ENCODE measurements at regions not wholly inside any gene's neighbourhood (a gene's known extent, or its start where the extent isn't known, plus 50 kb on each side); places are given as distances from the start of the nearest gene placed in this dataset.

GRCh38 chr16:73251608-73252007, 203.7 kb upstream of the ZFHX3 start:
- TF ChIP-seq, protein P1, sequence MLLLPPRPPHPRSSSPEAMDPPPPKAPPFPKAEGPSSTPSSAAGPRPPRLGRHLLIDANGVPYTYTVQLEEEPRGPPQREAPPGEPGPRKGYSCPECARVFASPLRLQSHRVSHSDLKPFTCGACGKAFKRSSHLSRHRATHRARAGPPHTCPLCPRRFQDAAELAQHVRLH (CRISPR knock-in tag; IDR thresholded peaks at IDR 0.05; ENCODE audit: borderline replicate concordance, low read depth) = no peak
- no peak for TF ChIP-seq FUBP1 (CRISPR knock-in tag; IDR thresholded peaks at IDR 0.05; ENCODE audit: borderline replicate concordance)

All from HepG2 (cell line).